ENCODE measurements at regions not wholly inside any gene's neighbourhood (a gene's known extent, or its start where the extent isn't known, plus 50 kb on each side); places are given as distances from the start of the nearest gene placed in this dataset.
A peak's percentile ranks its signal among the peaks of the same experiment; 100 is the strongest.
"Not testable (repeated sequence)": the region's sequence is repeated elsewhere in the genome, so short reads cannot be mapped to it uniquely, and the experiment has no call there.

- no peak for TF ChIP-seq ATF3 (IDR thresholded peaks at IDR 0.05)
- no peak for TF ChIP-seq ZBTB33 (IDR thresholded peaks at IDR 0.05)
- TF ChIP-seq MAX (IDR thresholded peaks at IDR 0.05) = no peak
- no peak for TF ChIP-seq EGR1 (IDR thresholded peaks at IDR 0.05; ENCODE audit: low read depth in 2 of 2)
- no peak for TF ChIP-seq JUND (IDR thresholded peaks at IDR 0.05)
- TF ChIP-seq HNF4A (conservative IDR thresholded peaks at IDR 0.05) = peak in 1 of 2 donors; percentile 10
Measured at GRCh38 chr1:21368515-21369289, 71.2 kb upstream of the NBPF3 start (continued).

- H3K4me1 ChIP-seq (ENCODE audit: control insufficient read depth in 4 of 4, insufficient read depth in 4 of 4, low read length in 3 of 4); H3K27ac ChIP-seq (ENCODE audit: low read depth in 1 of 2, low read length in 2 of 2); H3K36me3 ChIP-seq (ENCODE audit: control insufficient read depth in 4 of 4, insufficient read depth in 3 of 4, low read depth in 1 of 4, low read length in 3 of 4); H3K9me3 ChIP-seq (ENCODE audit: control insufficient read depth in 4 of 4, low read length in 3 of 4); H3K9ac ChIP-seq (ENCODE audit: low read depth in 1 of 2, low read length in 2 of 2); H3K4me3 ChIP-seq (ENCODE audit: low read depth in 1 of 3, low read length in 3 of 3); DNase-seq (ENCODE audit: low spot score); H3K27me3 ChIP-seq (ENCODE audit: control insufficient read depth in 4 of 4, insufficient read depth in 4 of 4, low read length in 3 of 4): not testable (repeated sequence)
- 54% methylated on average over 14 of the region's 14 CpGs for WGBS
Measured at GRCh38 chr1:21367973-21368514, 71.9 kb upstream of the NBPF3 start.

GRCh38 chr1:21366288-21366687 lies 73.6 kb upstream of the NBPF3 start:
- H3K36me3 ChIP-seq (ENCODE audit: control insufficient read depth in 4 of 4, insufficient read depth in 3 of 4, low read depth in 1 of 4, low read length in 3 of 4) = no peaks in the 10 kb centered on the region
- 46% methylated on average over 3 of the region's 3 CpGs for WGBS
- no peak for TF ChIP-seq HNF4A (conservative IDR thresholded peaks at IDR 0.05)
- TF ChIP-seq GABPA (IDR thresholded peaks at IDR 0.05 in 1 of 2, conservative IDR thresholded peaks at IDR 0.05 in 1 of 2) = no peak
- no peak for TF ChIP-seq ZBTB33 (IDR thresholded peaks at IDR 0.05)
- TF ChIP-seq REST (IDR thresholded peaks at IDR 0.05) = no peak
- no peak for TF ChIP-seq SP1 (IDR thresholded peaks at IDR 0.05)
- TF ChIP-seq JUND (IDR thresholded peaks at IDR 0.05) = no peak
- no peak for TF ChIP-seq YY1 (IDR thresholded peaks at IDR 0.05)
- TF ChIP-seq FOXA1 (IDR thresholded peaks at IDR 0.05) = no peak
- no peak for TF ChIP-seq CTCF (IDR thresholded peaks at IDR 0.05; ENCODE audit: low read depth, low read length, missing input control)
- TF ChIP-seq MAX (IDR thresholded peaks at IDR 0.05) = no peak
- no peak for TF ChIP-seq TAF1 (conservative IDR thresholded peaks at IDR 0.05)
- no peak for TF ChIP-seq NR2F2 (IDR thresholded peaks at IDR 0.05)
- no peak for TF ChIP-seq EGR1 (IDR thresholded peaks at IDR 0.05; ENCODE audit: low read depth in 2 of 2)
- TF ChIP-seq RXRA (IDR thresholded peaks at IDR 0.05) = no peak
- TF ChIP-seq ATF3 (IDR thresholded peaks at IDR 0.05) = no peak
- no peak for TF ChIP-seq HNF4G (IDR thresholded peaks at IDR 0.05)
- TF ChIP-seq FOXA2 (IDR thresholded peaks at IDR 0.05) = no peak
- no peak for TF ChIP-seq RAD21 (IDR thresholded peaks at IDR 0.05)
- no peaks in the 10 kb centered on the region for H3K27me3 ChIP-seq (ENCODE audit: control insufficient read depth in 4 of 4, insufficient read depth in 4 of 4, low read length in 3 of 4)
- H3K9me3 ChIP-seq (ENCODE audit: control insufficient read depth in 4 of 4, low read length in 3 of 4) = no peaks in the 10 kb centered on the region
- no peak overlapping the region for H3K9ac ChIP-seq (ENCODE audit: low read depth in 1 of 2, low read length in 2 of 2)
- H3K4me1 ChIP-seq (ENCODE audit: control insufficient read depth in 4 of 4, insufficient read depth in 4 of 4, low read length in 3 of 4) = peaks cover 0 to 6% (median 0%) of the 10 kb centered on the region in 4 donors
- no peak overlapping the region for H3K27ac ChIP-seq (ENCODE audit: low read depth in 1 of 2, low read length in 2 of 2)
- DNase-seq (ENCODE audit: low spot score) = no peak
- no peak overlapping the region for H3K4me3 ChIP-seq (ENCODE audit: low read depth in 1 of 3, low read length in 3 of 3)

Measured in liver (tissue), 8 donors.